Caco-2 (cell line): ENCODE measurements at regions not wholly inside any gene's neighbourhood (a gene's known extent, or its start where the extent isn't known, plus 50 kb on each side); places are given as distances from the start of the nearest gene placed in this dataset.
A peak's percentile ranks its signal among the peaks of the same experiment; 100 is the strongest.

Experiments
- BruUV-seq: library from RNA; stranded (reverse); fragments of 400-500 nt; replicated peaks from 2 replicates; lab custom pipeline; 2021; lab: Mats Ljungman, UMichigan
- CTCF ChIA-PET: fragments of 300-600 bp; sonication (Branson Sonifier 250); formaldehyde crosslinking; loops from one replicate; lab custom pipeline; 2022; ENCODE audit warnings: antibody characterized with exemption; lab: Charles Lee
- POLR2A ChIA-PET: fragments of 300-600 bp; sonication (Branson Sonifier 250); formaldehyde crosslinking; loops from one replicate; lab custom pipeline; 2022; ENCODE audit warnings: antibody characterized with exemption; lab: Charles Lee
- DNase-seq, 2 experiments: peaks; one replicate each; pipeline versions ENCODE4 v3.0.0 to v3.0.0-alpha.2; 2020 to 2022
- H3K27me3 ChIP-seq: replicated peaks from 2 replicates; pipeline ENCODE4 v1.6.0; 2011; ENCODE audit warnings: low read length; ENCODE audit not compliant: control insufficient read depth, insufficient read depth
- H3K36me3 ChIP-seq: 2 replicates; pipeline ENCODE4 v1.5.1; 2011; ENCODE audit warnings: low read length; ENCODE audit not compliant: control insufficient read depth, insufficient read depth
- H3K4me1 ChIP-seq: fragments of 250-450 bp; sonication (Bioruptor Pico); 2 replicates; pipeline ENCODE4 v1.5.1; 2020; ENCODE audit warnings: mild to moderate bottlenecking
- H3K4me3 ChIP-seq: 2 replicates; pipeline ENCODE4 v1.5.1; 2011; ENCODE audit warnings: low read depth, mild to moderate bottlenecking, control low read depth, low read length
- H3K9me3 ChIP-seq: fragments of 250-450 bp; sonication (Bioruptor Pico); 2 replicates; pipeline ENCODE4 v1.5.1; 2020; ENCODE audit warnings: mild to moderate bottlenecking, moderate library complexity
- H3K27ac Mint-ChIP-seq: one replicate; pipeline ENCODE4 v1.8.0; 2022; ENCODE audit warnings: mixed read lengths; ENCODE audit not compliant: unreplicated experiment
- H3K27me3 Mint-ChIP-seq: one replicate; pipeline ENCODE4 v1.8.0; 2022; ENCODE audit warnings: mixed read lengths; ENCODE audit not compliant: insufficient read depth, unreplicated experiment
- H3K36me3 Mint-ChIP-seq: one replicate; pipeline ENCODE4 v1.8.0; 2022; ENCODE audit warnings: mild to moderate bottlenecking, mixed read lengths; ENCODE audit not compliant: insufficient read depth, unreplicated experiment
- H3K4me1 Mint-ChIP-seq: one replicate; pipeline ENCODE4 v1.8.0; 2022; ENCODE audit warnings: low read depth, mixed read lengths; ENCODE audit not compliant: unreplicated experiment
- H3K4me3 Mint-ChIP-seq: one replicate; pipeline ENCODE4 v1.8.0; 2022; ENCODE audit warnings: mild to moderate bottlenecking, moderate library complexity, mixed read lengths; ENCODE audit not compliant: unreplicated experiment
- H3K9me3 Mint-ChIP-seq: one replicate; pipeline ENCODE4 v1.8.0; 2022; ENCODE audit warnings: mixed read lengths; ENCODE audit not compliant: unreplicated experiment
- CTCF ChIP-seq, 2 experiments: fragments of 200-600 bp in 1 of 2; IDR thresholded peaks; 1 replicate in 1 of 2; 2 replicates in 1 of 2; pipeline versions ENCODE4 v1.5.1 to v1.8.0; 2011 to 2022; ENCODE audit warnings: antibody characterized with exemption in 1 of 2, control low read depth in 1 of 2, inconsistent platforms in 1 of 2, low read depth in 1 of 2, low read length in 1 of 2, mild to moderate bottlenecking in 1 of 2, moderate library complexity in 1 of 2; ENCODE audit not compliant: insufficient read depth in 1 of 2, severe bottlenecking in 1 of 2, unreplicated experiment in 1 of 2
- intact Hi-C: fragments of 100-400 bp; cut with micrococcal nuclease; formaldehyde crosslinking; loops from one replicate; pipeline ENCODE4 v1.10.0; 2022; ENCODE audit not compliant: unreplicated experiment

- Histone ChIP-seq H3K36me3 (no peaks in the 10 kb centered on the region), H3K27me3 (no peaks in the 10 kb centered on the region), H3K9me3 (no peaks in the 10 kb centered on the region; the same call in 1 of the 2 replicates), H3K4me3 (peak overlapping the region; percentile 57), H3K4me1 (peaks cover 16% of the 10 kb centered on the region)
- peak; percentile 38 to 48 for DNase-seq
- TF ChIP-seq CTCF (IDR thresholded peaks at IDR 0.05; ENCODE audit: insufficient read depth in 1 of 2, low read depth in 1 of 2, low read length in 1 of 2, severe bottlenecking in 1 of 2, unreplicated experiment in 1 of 2): no peak
- POLR2A ChIA-PET: no interaction called here
- H3K27ac Mint-ChIP-seq: peak overlapping the region; percentile 87
- peaks cover 15% of the 10 kb centered on the region for H3K36me3 Mint-ChIP-seq
- CTCF ChIA-PET: interaction anchor here (0.7 to 2.0 kb wide), 8 partner anchors 74 to 279 kb away, joined by 3 to 9 read pairs (median 4); partner anchors contain the start of genes MRPS6 and SLC5A3
- intact Hi-C loops: loop anchor here (1.0 to 2.0 kb wide), 2 partner anchors 132 to 278 kb away; no protein-coding TSS in a partner anchor
- peaks cover 17% of the 10 kb centered on the region for H3K4me1 Mint-ChIP-seq
- H3K27me3 Mint-ChIP-seq: no peaks in the 10 kb centered on the region
- H3K9me3 Mint-ChIP-seq: no peaks in the 10 kb centered on the region
- peak overlapping the region; percentile 85 for H3K4me3 Mint-ChIP-seq
- BruUV-seq: no TSS peak
Measured at GRCh38 chr21:34202553-34203372, 129.4 kb downstream of the MRPS6 start.

GRCh38 chr21:34203851-34204420 lies 130.6 kb downstream of the MRPS6 start:
- no peaks in the 10 kb centered on the region for H3K36me3 ChIP-seq
- peaks cover 16% of the 10 kb centered on the region for H3K4me1 ChIP-seq
- no peak for DNase-seq
- H3K27me3 ChIP-seq: no peaks in the 10 kb centered on the region
- Mint-ChIP-seq H3K36me3 (peaks cover 15% of the 10 kb centered on the region), H3K4me3 (no peak overlapping the region), H3K27ac (no peak overlapping the region), H3K27me3 (no peaks in the 10 kb centered on the region), H3K4me1 (peaks cover 17% of the 10 kb centered on the region), H3K9me3 (no peaks in the 10 kb centered on the region)
- ChIA-PET CTCF (no interaction called here), POLR2A (no interaction called here)
- H3K4me3 ChIP-seq: no peak overlapping the region
- no TSS peak for BruUV-seq
- intact Hi-C loops: loop anchor here (2.0 kb wide), 1 partner anchor 279 kb away; no protein-coding TSS in a partner anchor
- TF ChIP-seq CTCF (IDR thresholded peaks at IDR 0.05; ENCODE audit: insufficient read depth in 1 of 2, low read depth in 1 of 2, low read length in 1 of 2, severe bottlenecking in 1 of 2, unreplicated experiment in 1 of 2): no peak
- H3K9me3 ChIP-seq: no peaks in the 10 kb centered on the region; the same call in 1 of the 2 replicates

GRCh38 chr21:34204481-34205439 lies 131.4 kb downstream of the MRPS6 start:
- Histone ChIP-seq H3K36me3 (no peaks in the 10 kb centered on the region), H3K9me3 (no peaks in the 10 kb centered on the region; the same call in 1 of the 2 replicates), H3K4me3 (no peak overlapping the region), H3K4me1 (peaks cover 16% of the 10 kb centered on the region), H3K27me3 (no peaks in the 10 kb centered on the region)
- Mint-ChIP-seq H3K27ac (no peak overlapping the region), H3K9me3 (no peaks in the 10 kb centered on the region), H3K27me3 (no peaks in the 10 kb centered on the region), H3K36me3 (peaks cover 15% of the 10 kb centered on the region), H3K4me3 (no peak overlapping the region), H3K4me1 (peaks cover 17% of the 10 kb centered on the region)
- DNase-seq: no peak
- ChIA-PET CTCF (no interaction called here), POLR2A (no interaction called here)
- no peak for TF ChIP-seq CTCF (IDR thresholded peaks at IDR 0.05; ENCODE audit: insufficient read depth in 1 of 2, low read depth in 1 of 2, low read length in 1 of 2, severe bottlenecking in 1 of 2, unreplicated experiment in 1 of 2)
- intact Hi-C loops: no loop called here
- no TSS peak for BruUV-seq
